ENCODE measurements at regions not wholly inside any gene's neighbourhood (a gene's known extent, or its start where the extent isn't known, plus 50 kb on each side); places are given as distances from the start of the nearest gene placed in this dataset.

GRCh38 chr5:89471115-89471514, 588.1 kb upstream of the MEF2C start:
- TF ChIP-seq CTCF (IDR thresholded peaks at IDR 0.05; ENCODE audit: insufficient read depth, low read length) (no peak), POLR2AphosphoS5 (IDR thresholded peaks at IDR 0.05; ENCODE audit: low read depth) (no peak), GABPA (IDR thresholded peaks at IDR 0.05; ENCODE audit: low read depth) (no peak), SPI1 (IDR thresholded peaks at IDR 0.05; ENCODE audit: borderline replicate concordance, low read depth) (no peak)
